Stimulated activated CD4-positive, alpha-beta T cell treated with anti-CD3 and anti-CD28 coated beads, Interleukin-4, amount 100 ng/mL, for 24 hours (primary cell): ENCODE measurements at regions not wholly inside any gene's neighbourhood (a gene's known extent, or its start where the extent isn't known, plus 50 kb on each side); places are given as distances from the start of the nearest gene placed in this dataset.

ENCODE experiments used
- DNase-seq: peaks from one replicate; pipeline ENCODE4 v3.0.0-alpha.2; 2020

GRCh38 chr7:155874411-155874810, 62.1 kb upstream of the SHH start:
- DNase-seq: no peak

GRCh38 chr7:155874010-155874409, 61.7 kb upstream of the SHH start:
- DNase-seq: no peak

DNA sequence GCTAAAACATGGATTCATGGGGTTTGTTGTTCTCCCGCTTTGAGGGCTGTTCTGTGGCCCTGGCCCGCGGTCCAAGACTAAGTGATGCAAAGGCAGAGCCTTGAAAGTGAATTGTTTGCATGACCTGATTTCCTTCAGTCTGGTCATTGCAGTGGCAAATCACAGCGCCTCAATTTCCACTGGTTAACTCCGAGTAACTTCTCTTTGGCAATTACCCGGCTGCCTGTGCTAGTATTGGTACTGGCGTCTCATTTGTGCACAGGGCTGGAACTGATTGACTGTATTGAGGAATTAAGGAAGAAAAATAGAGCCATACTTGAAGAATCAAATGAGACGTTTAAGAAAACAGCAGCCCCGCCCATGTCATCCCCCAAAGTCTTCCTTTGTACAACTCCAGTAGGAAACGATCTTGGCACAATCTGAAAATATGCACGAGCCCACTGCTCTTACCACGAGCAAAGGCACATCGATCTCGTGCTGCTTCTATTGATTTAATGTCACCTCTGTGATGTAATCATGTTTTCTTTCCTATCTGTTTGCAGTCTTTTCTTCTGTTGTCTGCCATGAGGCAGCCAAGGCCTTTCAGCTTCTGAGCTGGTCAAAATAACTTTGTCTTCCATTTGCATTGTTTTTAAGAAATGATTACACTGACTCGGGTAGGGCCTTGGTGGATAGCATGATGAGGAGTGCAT, 60.6 kb upstream of the SHH start:
- no peak for DNase-seq

DNA sequence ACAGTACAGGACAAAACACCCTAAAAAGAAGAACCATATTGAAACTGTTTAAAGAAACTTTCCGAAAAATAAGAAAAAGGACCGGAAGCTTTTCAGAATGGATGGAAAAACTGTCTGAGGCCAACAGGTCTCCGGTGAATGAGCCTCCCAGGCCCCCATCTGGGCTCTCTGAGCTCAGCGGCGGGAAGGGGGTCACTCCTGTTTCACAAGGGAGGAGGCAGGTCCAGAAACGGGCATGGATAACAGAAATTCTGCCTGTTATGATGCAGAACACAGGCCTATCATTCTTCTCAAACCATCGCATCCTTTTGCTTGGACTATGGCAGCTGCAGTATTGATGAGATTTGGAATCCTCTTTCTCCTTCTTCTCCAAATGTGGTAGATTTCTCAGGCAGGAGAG, 58.9 kb upstream of the SHH start:
- no peak for DNase-seq

GRCh38 chr7:155870334-155871180, 58.3 kb upstream of the SHH start:
- DNase-seq: no peak

- DNase-seq: no peak
These were observed 57.5 kb upstream of the SHH start for GRCh38 chr7:155869784-155870076.

- no peak for DNase-seq
These were observed 56.9 kb upstream of the SHH start for GRCh38 chr7:155868955-155869783.

- no peak for DNase-seq
These were observed 55.6 kb upstream of the SHH start for GRCh38 chr7:155867734-155868400.

GRCh38 chr7:155867280-155867679, 55.0 kb upstream of the SHH start:
- no peak for DNase-seq

DNA sequence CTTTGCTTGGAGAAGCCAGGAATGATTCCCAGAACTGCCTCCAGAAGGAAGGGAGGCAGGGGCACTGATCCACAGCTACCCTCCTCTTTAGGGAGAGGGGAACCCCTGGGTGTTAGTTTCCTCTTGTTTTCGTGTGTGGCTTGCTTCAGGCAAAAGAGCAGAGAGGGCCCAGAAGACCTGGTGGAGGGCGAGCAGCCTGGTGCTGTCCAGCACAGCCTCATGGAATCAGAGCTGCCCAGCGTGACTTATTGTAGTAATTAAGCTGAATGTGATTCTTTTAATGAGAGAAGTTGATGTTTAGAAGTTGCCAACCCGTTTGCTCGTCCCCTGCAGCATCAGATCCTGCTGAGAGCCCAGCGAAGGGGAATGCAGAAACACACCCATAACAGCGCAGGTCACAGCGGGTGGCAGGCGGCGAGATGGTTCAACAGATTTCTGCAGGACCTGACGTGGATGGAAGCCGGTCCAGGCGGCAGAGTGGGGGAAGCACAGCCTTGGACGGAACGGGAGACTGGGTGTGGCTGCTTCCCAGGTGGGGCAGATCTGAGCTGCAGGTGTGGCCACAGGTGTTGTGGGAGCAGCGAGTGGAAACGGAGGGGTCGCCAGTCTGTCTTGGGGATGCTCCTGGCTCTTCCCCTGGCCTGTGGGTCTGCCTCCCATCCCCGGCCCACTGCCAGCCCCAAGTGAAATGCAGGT, 53.7 kb upstream of the SHH start:
- DNase-seq: no peak

GRCh38 chr7:155864991-155865690, 52.9 kb upstream of the SHH start:
- DNase-seq: no peak

DNA sequence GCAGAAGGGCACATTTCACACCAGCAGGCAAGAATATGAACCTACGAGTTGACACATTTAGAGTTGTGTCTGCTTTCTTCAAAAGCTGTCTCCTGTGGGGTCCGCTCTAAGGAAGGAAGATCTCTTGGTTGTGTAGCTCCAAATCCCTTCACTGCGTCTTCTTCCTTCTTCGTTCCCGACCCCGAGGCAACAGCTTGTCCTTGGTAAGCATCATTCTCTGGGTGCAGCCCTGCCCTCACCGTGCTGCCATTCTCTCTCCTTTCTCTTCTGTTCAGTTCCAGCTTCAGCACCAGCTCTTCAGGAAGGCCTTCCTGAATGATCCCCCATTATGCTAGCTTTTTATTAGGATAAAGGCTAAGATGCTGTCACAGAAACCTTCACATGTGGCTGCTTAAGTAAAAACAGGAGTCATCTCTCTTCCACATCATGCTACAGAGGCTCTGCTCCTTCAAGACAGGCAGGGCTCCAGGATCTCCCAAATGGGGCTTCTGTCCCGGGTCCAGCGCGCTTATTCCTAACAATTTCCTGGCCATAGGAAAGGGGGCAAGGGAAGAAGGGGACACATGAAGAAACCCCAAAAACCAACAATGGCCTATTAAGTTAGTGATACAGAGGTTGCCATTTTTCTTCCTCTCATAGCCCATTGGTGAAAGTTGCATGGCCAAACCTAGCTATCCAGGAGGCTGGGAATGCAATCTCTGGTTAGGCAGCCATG, 52.2 kb upstream of the SHH start:
- no peak for DNase-seq

GRCh38 chr7:155863721-155864151, 51.5 kb upstream of the SHH start:
- no peak for DNase-seq

DNA sequence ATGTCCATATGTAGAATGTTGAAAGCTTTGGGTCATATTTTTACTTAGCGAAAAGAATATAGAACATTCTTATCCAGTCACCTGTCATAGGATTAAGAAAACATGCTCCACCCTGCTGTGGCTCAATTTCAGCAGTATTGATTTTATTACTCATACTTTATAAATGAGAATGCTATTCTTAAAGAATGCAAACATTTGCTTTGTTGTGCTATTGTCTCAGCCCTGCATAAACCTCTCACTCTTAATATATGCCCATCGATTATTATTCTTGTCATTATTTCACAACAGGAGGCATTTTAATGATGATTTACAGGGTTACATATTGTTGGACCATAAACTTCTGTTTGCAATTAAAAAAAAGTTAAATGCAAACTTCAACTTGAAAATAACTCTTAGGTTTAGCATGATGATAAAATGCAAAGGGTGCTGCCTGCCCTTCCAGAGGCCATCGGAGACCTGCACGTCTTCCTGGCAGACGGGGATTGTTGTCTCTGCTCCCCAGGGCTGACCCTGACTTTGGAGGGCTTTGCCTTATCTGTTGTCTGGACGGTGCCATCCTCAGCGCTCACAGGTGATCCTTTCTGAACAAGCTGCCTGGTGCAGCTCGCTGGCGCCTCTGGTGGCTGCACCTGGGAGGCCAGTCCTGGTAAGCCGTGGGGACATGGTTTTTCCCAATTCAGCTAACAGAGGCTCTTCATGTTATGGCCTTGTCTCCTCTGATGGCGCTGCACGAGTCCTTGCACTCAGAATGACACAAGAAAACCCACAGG, 50.0 kb upstream of the SHH start:
- no peak for DNase-seq
